CD4-positive, alpha-beta memory T cell (primary cell): ENCODE measurements at regions not wholly inside any gene's neighbourhood (a gene's known extent, or its start where the extent isn't known, plus 50 kb on each side); places are given as distances from the start of the nearest gene placed in this dataset.

Source experiments
- CTCF ChIA-PET: fragments of 350-600 bp; sonication (Branson Sonifier 250); formaldehyde crosslinking; loops from one replicate; lab custom pipeline; 2021; ENCODE audit warnings: inconsistent platforms; ENCODE audit not compliant: partially characterized antibody; lab: Charles Lee
- POLR2A ChIA-PET: fragments of 350-600 bp; sonication (Branson Sonifier 250); formaldehyde crosslinking; loops from one replicate; lab custom pipeline; 2021; ENCODE audit not compliant: partially characterized antibody; lab: Charles Lee
- DNase-seq, 5 donors: peaks; one replicate each; pipeline versions ENCODE4 v3.0.0 to v3.0.0-alpha.2; 2020 to 2022; ENCODE audit warnings: mixed read lengths in 1 of 5
- H3K27ac ChIP-seq: one replicate; pipeline ENCODE4 v1.7.0; 2013; ENCODE audit warnings: low read depth, low read length
- H3K27me3 ChIP-seq: 2 replicates; pipeline ENCODE4 v1.7.0; 2013; ENCODE audit warnings: mild to moderate bottlenecking, low read length, moderate library complexity; ENCODE audit not compliant: insufficient read depth
- H3K36me3 ChIP-seq: 2 replicates; pipeline ENCODE4 v1.7.0; 2013; ENCODE audit warnings: mild to moderate bottlenecking, low read length, moderate library complexity; ENCODE audit not compliant: insufficient read depth
- H3K4me1 ChIP-seq: 2 replicates; pipeline ENCODE4 v1.7.0; 2013; ENCODE audit warnings: mild to moderate bottlenecking, low read length, moderate library complexity; ENCODE audit not compliant: insufficient read depth
- H3K4me3 ChIP-seq, 2 donors: one replicate each; pipeline ENCODE4 v1.7.0; 2013; ENCODE audit warnings: low read length in 2 of 2, mild to moderate bottlenecking in 1 of 2
- H3K9me3 ChIP-seq, 2 donors: one replicate each; pipeline ENCODE4 v1.7.0; 2013; ENCODE audit warnings: low read length in 2 of 2, control low read depth in 1 of 2; ENCODE audit not compliant: control insufficient read depth in 1 of 2
- H3K27ac Mint-ChIP-seq, 7 donors: one replicate each; pipeline ENCODE4 v1.8.0; 2020 to 2021; ENCODE audit warnings: mixed read lengths in 7 of 7, mild to moderate bottlenecking in 6 of 7, inconsistent platforms in 3 of 7, moderate library complexity in 3 of 7
- H3K27me3 Mint-ChIP-seq, 2 donors: one replicate each; pipeline ENCODE4 v1.8.0; 2020 to 2021; ENCODE audit warnings: mixed read lengths in 2 of 2
- H3K36me3 Mint-ChIP-seq, 2 donors: one replicate each; pipeline ENCODE4 v1.8.0; 2020 to 2021; ENCODE audit warnings: mixed read lengths in 2 of 2, inconsistent platforms in 1 of 2, mild to moderate bottlenecking in 1 of 2
- H3K4me1 Mint-ChIP-seq, 4 donors: one replicate each; pipeline ENCODE4 v1.8.0; 2020 to 2021; ENCODE audit warnings: mixed read lengths in 4 of 4, mild to moderate bottlenecking in 1 of 4
- H3K4me3 Mint-ChIP-seq, 8 donors: one replicate each; pipeline ENCODE4 v1.8.0; 2020 to 2021; ENCODE audit warnings: mixed read lengths in 8 of 8, mild to moderate bottlenecking in 7 of 8, moderate library complexity in 6 of 8, inconsistent platforms in 3 of 8
- H3K9me3 Mint-ChIP-seq, 8 donors: one replicate each; pipeline ENCODE4 v1.8.0; 2020 to 2021; ENCODE audit warnings: mixed read lengths in 8 of 8, mild to moderate bottlenecking in 5 of 8, inconsistent platforms in 3 of 8, moderate library complexity in 1 of 8
- intact Hi-C: fragments of 100-400 bp; cut with micrococcal nuclease; formaldehyde crosslinking; loops from one replicate; pipeline ENCODE4 v1.15.1; 2023

GRCh38 chr6:85033547-85033946, 269.1 kb upstream of the TBX18 start:
- H3K27ac Mint-ChIP-seq, result no peak overlapping the region
- Histone ChIP-seq H3K4me3 (no peak overlapping the region), H3K36me3 (no peaks in the 10 kb centered on the region), H3K4me1 (no peaks in the 10 kb centered on the region), H3K9me3 (no peaks in the 10 kb centered on the region), H3K27me3 (no peaks in the 10 kb centered on the region), H3K27ac (no peak overlapping the region)
- H3K9me3 Mint-ChIP-seq, result peaks cover 0 to 17% (median 11%) of the 10 kb centered on the region in 8 donors
- H3K4me3 Mint-ChIP-seq, result no peak overlapping the region
- H3K36me3 Mint-ChIP-seq, result no peaks in the 10 kb centered on the region
- ChIA-PET POLR2A (no interaction called here), CTCF (no interaction called here)
- H3K27me3 Mint-ChIP-seq, result no peaks in the 10 kb centered on the region
- H3K4me1 Mint-ChIP-seq, result no peaks in the 10 kb centered on the region
- DNase-seq, result no peak
- intact Hi-C loops, result no loop called here

- Histone ChIP-seq H3K36me3 (no peaks in the 10 kb centered on the region), H3K27ac (no peak overlapping the region), H3K9me3 (no peaks in the 10 kb centered on the region), H3K27me3 (no peaks in the 10 kb centered on the region), H3K4me1 (no peaks in the 10 kb centered on the region), H3K4me3 (no peak overlapping the region)
- no peak overlapping the region for H3K27ac Mint-ChIP-seq
- H3K4me1 Mint-ChIP-seq, result no peaks in the 10 kb centered on the region
- CTCF ChIA-PET, result no interaction called here
- H3K9me3 Mint-ChIP-seq, result peaks cover 0 to 5% (median 0%) of the 10 kb centered on the region in 8 donors
- intact Hi-C loops, result no loop called here
- H3K27me3 Mint-ChIP-seq, result no peaks in the 10 kb centered on the region
- H3K4me3 Mint-ChIP-seq, result no peak overlapping the region
- no peak for DNase-seq
- POLR2A ChIA-PET, result no interaction called here
- no peaks in the 10 kb centered on the region for H3K36me3 Mint-ChIP-seq
These were observed 261.6 kb upstream of the TBX18 start for GRCh38 chr6:85026021-85026420.

- H3K9me3 Mint-ChIP-seq, result peaks cover 0 to 5% (median 0%) of the 10 kb centered on the region in 8 donors
- no peak overlapping the region for H3K4me3 Mint-ChIP-seq
- H3K4me3 ChIP-seq, result no peak overlapping the region
- CTCF ChIA-PET, result no interaction called here
- H3K9me3 ChIP-seq, result no peaks in the 10 kb centered on the region
- H3K36me3 Mint-ChIP-seq, result no peaks in the 10 kb centered on the region
- H3K27ac Mint-ChIP-seq, result no peak overlapping the region
- H3K4me1 ChIP-seq, result no peaks in the 10 kb centered on the region
- H3K27me3 ChIP-seq, result no peaks in the 10 kb centered on the region
- H3K27ac ChIP-seq, result no peak overlapping the region
- POLR2A ChIA-PET, result no interaction called here
- no peaks in the 10 kb centered on the region for H3K4me1 Mint-ChIP-seq
- no peaks in the 10 kb centered on the region for H3K27me3 Mint-ChIP-seq
- intact Hi-C loops, result no loop called here
- H3K36me3 ChIP-seq, result no peaks in the 10 kb centered on the region
- DNase-seq, result no peak
These were observed 259.3 kb upstream of the TBX18 start for GRCh38 chr6:85023721-85024120.

- Mint-ChIP-seq H3K4me1 (no peaks in the 10 kb centered on the region), H3K27me3 (peaks cover 1 to 2% of the 10 kb centered on the region in 2 donors), H3K36me3 (no peaks in the 10 kb centered on the region), H3K27ac (no peak overlapping the region), H3K4me3 (no peak overlapping the region), H3K9me3 (peaks cover 0 to 5% (median 0%) of the 10 kb centered on the region in 8 donors)
- ChIA-PET CTCF (no interaction called here), POLR2A (no interaction called here)
- no peaks in the 10 kb centered on the region for H3K4me1 ChIP-seq
- DNase-seq, result no peak
- no peaks in the 10 kb centered on the region for H3K9me3 ChIP-seq
- no peak overlapping the region for H3K4me3 ChIP-seq
- intact Hi-C loops, result no loop called here
- no peak overlapping the region for H3K27ac ChIP-seq
- H3K36me3 ChIP-seq, result no peaks in the 10 kb centered on the region
- no peaks in the 10 kb centered on the region for H3K27me3 ChIP-seq
These were observed 253.0 kb upstream of the TBX18 start for GRCh38 chr6:85017352-85017751.

GRCh38 chr6:85016726-85017125, 252.3 kb upstream of the TBX18 start:
- Histone ChIP-seq H3K27me3 (no peaks in the 10 kb centered on the region), H3K27ac (no peak overlapping the region), H3K4me1 (no peaks in the 10 kb centered on the region), H3K4me3 (no peak overlapping the region), H3K36me3 (no peaks in the 10 kb centered on the region), H3K9me3 (no peaks in the 10 kb centered on the region)
- CTCF ChIA-PET, result no interaction called here
- Mint-ChIP-seq H3K4me3 (no peak overlapping the region), H3K36me3 (no peaks in the 10 kb centered on the region), H3K4me1 (no peaks in the 10 kb centered on the region), H3K27me3 (peaks cover 1 to 2% of the 10 kb centered on the region in 2 donors), H3K27ac (no peak overlapping the region), H3K9me3 (peaks cover 0 to 5% (median 0%) of the 10 kb centered on the region in 8 donors)
- POLR2A ChIA-PET, result no interaction called here
- intact Hi-C loops, result no loop called here
- DNase-seq, result no peak

GRCh38 chr6:85015396-85015990, 251.1 kb upstream of the TBX18 start:
- H3K4me3 Mint-ChIP-seq, result no peak overlapping the region
- no peak overlapping the region for H3K27ac Mint-ChIP-seq
- H3K9me3 ChIP-seq, result no peaks in the 10 kb centered on the region
- peaks cover 0 to 9% (median 3%) of the 10 kb centered on the region in 8 donors for H3K9me3 Mint-ChIP-seq
- no peak overlapping the region for H3K4me3 ChIP-seq
- no peaks in the 10 kb centered on the region for H3K27me3 ChIP-seq
- no peaks in the 10 kb centered on the region for H3K36me3 ChIP-seq
- DNase-seq, result no peak
- peaks cover 1 to 2% of the 10 kb centered on the region in 2 donors for H3K27me3 Mint-ChIP-seq
- no peaks in the 10 kb centered on the region for H3K36me3 Mint-ChIP-seq
- CTCF ChIA-PET, result no interaction called here
- intact Hi-C loops, result no loop called here
- no peaks in the 10 kb centered on the region for H3K4me1 ChIP-seq
- POLR2A ChIA-PET, result no interaction called here
- H3K27ac ChIP-seq, result no peak overlapping the region
- H3K4me1 Mint-ChIP-seq, result no peaks in the 10 kb centered on the region

GRCh38 chr6:85010865-85011264, 246.5 kb upstream of the TBX18 start:
- CTCF ChIA-PET, result no interaction called here
- H3K27me3 ChIP-seq, result no peaks in the 10 kb centered on the region
- intact Hi-C loops, result no loop called here

More at GRCh38 chr6:85010865-85011264, 246.5 kb upstream of the TBX18 start:
- Mint-ChIP-seq H3K4me1 (no peaks in the 10 kb centered on the region), H3K4me3 (no peak overlapping the region), H3K9me3 (peaks cover 0 to 9% (median 3%) of the 10 kb centered on the region in 8 donors), H3K27me3 (peaks cover 1 to 2% of the 10 kb centered on the region in 2 donors), H3K27ac (no peak overlapping the region), H3K36me3 (no peaks in the 10 kb centered on the region)
- Histone ChIP-seq H3K4me1 (no peaks in the 10 kb centered on the region), H3K36me3 (no peaks in the 10 kb centered on the region), H3K27ac (no peak overlapping the region), H3K4me3 (no peak overlapping the region), H3K9me3 (no peaks in the 10 kb centered on the region)
- DNase-seq, result no peak
- POLR2A ChIA-PET, result no interaction called here
